SU-DHL-6 (cell line): ENCODE measurements at regions not wholly inside any gene's neighbourhood (a gene's known extent, or its start where the extent isn't known, plus 50 kb on each side); places are given as distances from the start of the nearest gene placed in this dataset.

Experiments
- H2AFZ ChIP-seq: fragments of 200-600 bp; sonication (generic); 2 replicates; pipeline ENCODE4 v1.6.1; 2014; ENCODE audit warnings: low read depth, mild to moderate bottlenecking, moderate library complexity, mixed read lengths, antibody characterized with exemption, low read length; ENCODE audit not compliant: severe bottlenecking
- H3F3A ChIP-seq: fragments of 200-600 bp; shearing (Covaris generic); 2 replicates; pipeline ENCODE4 v1.6.0; 2016; ENCODE audit warnings: antibody characterized with exemption, mild to moderate bottlenecking; ENCODE audit not compliant: insufficient read depth
- H3K27ac ChIP-seq: fragments of 200-600 bp; sonication (generic); 2 replicates; pipeline ENCODE4 v1.5.1; 2016; ENCODE audit warnings: low read depth, mild to moderate bottlenecking, low read length, moderate library complexity, mixed read lengths
- H3K27me3 ChIP-seq: fragments of 200-600 bp; sonication (generic), shearing (Covaris generic); 2 replicates; pipeline ENCODE4 v1.6.0; 2014; ENCODE audit warnings: mild to moderate bottlenecking, low read length
- H3K36me3 ChIP-seq: fragments of 200-600 bp; sonication (generic); 2 replicates; pipeline ENCODE4 v1.6.1; 2014; ENCODE audit warnings: mild to moderate bottlenecking, low read length, mixed read lengths
- H3K4me2 ChIP-seq: fragments of 300-600, 200-600 bp; shearing (Covaris generic), sonication (generic); 2 replicates; pipeline ENCODE4 v1.6.0; 2014; ENCODE audit warnings: low read length, low read depth, mild to moderate bottlenecking; ENCODE audit not compliant: poor library complexity, severe bottlenecking
- H3K4me3 ChIP-seq: fragments of 200-600 bp; sonication (generic); 2 replicates; pipeline ENCODE4 v1.5.1; 2014; ENCODE audit warnings: antibody characterized with exemption, low read length, mild to moderate bottlenecking, mixed read lengths; ENCODE audit not compliant: insufficient read depth, poor library complexity, severe bottlenecking
- H3K79me2 ChIP-seq: fragments of 200-600 bp; sonication (generic); 2 replicates; pipeline ENCODE4 v1.6.1; 2014; ENCODE audit warnings: mild to moderate bottlenecking, low read length, moderate library complexity; ENCODE audit not compliant: insufficient read depth
- H3K9ac ChIP-seq: fragments of 200-600 bp; sonication (generic); 2 replicates; pipeline ENCODE4 v1.7.0; 2014; ENCODE audit warnings: mild to moderate bottlenecking, low read length
- H3K9me2 ChIP-seq: fragments of 200-600 bp; sonication (generic); replicated peaks from 2 replicates; pipeline ENCODE4 v1.6.1; 2014; ENCODE audit warnings: low read length; ENCODE audit not compliant: insufficient read depth
- H3K9me3 ChIP-seq: fragments of 200-600 bp; sonication (generic); 2 replicates; pipeline ENCODE4 v1.6.1; 2014; ENCODE audit warnings: low read length, mixed read lengths; ENCODE audit not compliant: insufficient read depth
- H4K20me1 ChIP-seq: fragments of 200-600 bp; sonication (generic); 2 replicates; pipeline ENCODE4 v1.6.1; 2014; ENCODE audit warnings: low read depth, mild to moderate bottlenecking, antibody characterized with exemption, low read length, moderate library complexity, mixed read lengths
- CTCF ChIP-seq: fragments of 200-600 bp; sonication (generic); IDR thresholded peaks from one replicate; pipeline ENCODE4 v1.5.1; 2017; ENCODE audit warnings: antibody characterized with exemption, mild to moderate bottlenecking, low read length, moderate library complexity; ENCODE audit not compliant: insufficient read depth, poor library complexity, severe bottlenecking
- EZH2phosphoT487 ChIP-seq: fragments of 200-600 bp; sonication (generic), shearing (Covaris generic); conservative IDR thresholded peaks from 2 replicates; pipeline ENCODE4 v1.6.1; 2018; ENCODE audit warnings: mild to moderate bottlenecking, antibody characterized with exemption, low read length, moderate library complexity, mixed read lengths

- no peaks in the 10 kb centered on the region for H4K20me1 ChIP-seq
- H3K36me3 ChIP-seq = no peaks in the 10 kb centered on the region
- no peaks in the 10 kb centered on the region for H3K9me3 ChIP-seq
- H3K27me3 ChIP-seq = no peaks in the 10 kb centered on the region
- H3K9ac ChIP-seq = no peak overlapping the region
- H3K4me3 ChIP-seq = no peak overlapping the region
- H3F3A ChIP-seq = no peaks in the 10 kb centered on the region
- TF ChIP-seq EZH2phosphoT487 (no peak), CTCF (no peak)
- no peaks in the 10 kb centered on the region for H3K9me2 ChIP-seq
- no peak overlapping the region for H3K27ac ChIP-seq
- H3K4me2 ChIP-seq = no peak overlapping the region
- H3K79me2 ChIP-seq = no peaks in the 10 kb centered on the region
- no peak overlapping the region for H2AFZ ChIP-seq
Measured at GRCh38 chr5:136511046-136511445, 145.7 kb upstream of the TRPC7 start.

GRCh38 chr5:136510481-136510880, 145.1 kb upstream of the TRPC7 start:
- no peak overlapping the region for H2AFZ ChIP-seq
- H3K36me3 ChIP-seq = no peaks in the 10 kb centered on the region
- H3K4me2 ChIP-seq = no peak overlapping the region
- H3K9ac ChIP-seq = no peak overlapping the region
- no peak overlapping the region for H3K27ac ChIP-seq
- H3K9me2 ChIP-seq = no peaks in the 10 kb centered on the region
- no peak for TF ChIP-seq CTCF
- no peaks in the 10 kb centered on the region for H3K27me3 ChIP-seq
- no peaks in the 10 kb centered on the region for H3K9me3 ChIP-seq
- H3K79me2 ChIP-seq = no peaks in the 10 kb centered on the region
- no peaks in the 10 kb centered on the region for H4K20me1 ChIP-seq
- no peak overlapping the region for H3K4me3 ChIP-seq
- no peaks in the 10 kb centered on the region for H3F3A ChIP-seq

- Histone ChIP-seq H3K9me3 (no peaks in the 10 kb centered on the region), H3K4me3 (no peak overlapping the region), H3K9ac (no peak overlapping the region), H3K9me2 (no peaks in the 10 kb centered on the region), H3K4me2 (no peak overlapping the region), H3K27ac (no peak overlapping the region), H3K27me3 (no peaks in the 10 kb centered on the region; the same call in 1 of the 2 replicates), H2AFZ (no peak overlapping the region), H4K20me1 (no peaks in the 10 kb centered on the region), H3K36me3 (no peaks in the 10 kb centered on the region), H3F3A (no peaks in the 10 kb centered on the region), H3K79me2 (no peaks in the 10 kb centered on the region)
- TF ChIP-seq EZH2phosphoT487 = no peak
- TF ChIP-seq CTCF = no peak
Measured at GRCh38 chr5:136506131-136506530, 140.8 kb upstream of the TRPC7 start.

GRCh38 chr5:136501133-136501532, 135.8 kb upstream of the TRPC7 start:
- H3K9me2 ChIP-seq = no peaks in the 10 kb centered on the region
- no peak overlapping the region for H3K4me2 ChIP-seq
- no peak overlapping the region for H3K27ac ChIP-seq
- H3K9me3 ChIP-seq = no peaks in the 10 kb centered on the region
- no peak for TF ChIP-seq EZH2phosphoT487
- no peak for TF ChIP-seq CTCF
- no peaks in the 10 kb centered on the region for H3K79me2 ChIP-seq
- no peaks in the 10 kb centered on the region; the same call in 1 of the 2 replicates for H3K27me3 ChIP-seq
- no peaks in the 10 kb centered on the region for H4K20me1 ChIP-seq
- no peak overlapping the region for H3K9ac ChIP-seq
- H2AFZ ChIP-seq = no peak overlapping the region
- H3K36me3 ChIP-seq = no peaks in the 10 kb centered on the region
- no peak overlapping the region for H3K4me3 ChIP-seq
- no peaks in the 10 kb centered on the region for H3F3A ChIP-seq
